Activated naive CD4-positive, alpha-beta T cell (primary cell): ENCODE measurements at regions not wholly inside any gene's neighbourhood (a gene's known extent, or its start where the extent isn't known, plus 50 kb on each side); places are given as distances from the start of the nearest gene placed in this dataset.

ENCODE experiments used
- DNase-seq, 4 experiments: peaks; one replicate each; lab custom pipeline; 2025; lab: John Stamatoyannopoulos, UW

DNA sequence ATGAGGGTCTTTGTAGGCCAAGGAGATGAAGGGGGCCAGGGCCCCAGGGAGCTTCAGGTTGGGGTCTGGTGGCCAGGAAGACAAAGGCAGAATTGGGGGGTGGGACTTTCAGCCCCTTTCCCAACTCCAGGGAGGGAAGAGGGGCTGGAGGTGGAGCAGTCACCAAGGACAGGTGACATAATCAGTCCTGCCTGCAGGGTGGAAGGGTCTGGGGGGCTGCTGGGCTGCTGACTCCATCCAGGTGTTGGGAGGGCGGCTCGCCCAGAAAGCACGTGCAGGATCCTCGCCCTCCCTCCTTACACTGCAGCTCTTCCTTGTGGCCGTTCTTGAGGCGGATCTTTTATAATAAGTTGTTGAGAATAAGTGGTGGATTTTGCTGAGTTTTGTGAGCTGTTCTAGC is 1491.1 kb downstream of the TBC1D22A start:
- DNase-seq: no peak

DNA sequence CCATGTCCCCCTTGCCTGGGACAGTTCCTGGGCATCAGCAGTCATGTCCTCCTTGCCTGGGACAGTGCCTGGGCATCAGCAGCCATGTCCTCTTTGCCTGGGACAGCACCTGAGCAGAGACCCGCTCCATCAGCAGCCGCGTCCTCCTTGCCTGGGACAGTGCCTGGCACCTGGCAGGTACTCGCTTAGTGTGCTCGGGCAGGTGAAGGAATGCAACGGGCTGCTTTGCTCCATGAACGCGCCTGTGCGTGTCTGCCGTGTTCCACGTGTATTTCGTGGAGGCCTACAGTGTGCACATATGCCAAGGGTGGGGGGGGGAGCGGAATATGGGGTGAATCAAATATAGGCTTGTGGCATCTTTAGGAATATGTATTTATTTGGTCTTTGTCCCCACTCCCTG is 1490.7 kb downstream of the TBC1D22A start:
- no peak for DNase-seq

DNA sequence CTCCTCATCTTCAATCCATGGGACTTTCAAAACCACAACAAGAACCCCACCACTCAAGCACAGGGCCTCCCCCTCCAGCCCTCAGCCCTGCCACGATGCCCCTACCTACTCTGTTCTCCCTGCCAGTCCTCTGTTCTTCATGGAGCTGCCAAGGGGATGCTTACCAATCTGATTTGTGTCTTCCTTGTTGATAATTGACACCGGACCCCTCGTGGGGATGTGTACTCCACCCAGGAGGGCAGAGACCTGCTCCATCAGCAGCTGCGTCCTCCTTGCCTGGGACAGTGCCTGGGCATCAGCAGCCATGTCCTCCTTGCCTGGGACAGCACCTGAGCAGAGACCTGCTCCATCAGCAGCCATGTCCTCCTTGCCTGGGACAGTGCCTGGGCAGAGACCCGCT is 1489.2 kb downstream of the TBC1D22A start:
- DNase-seq: no peak

DNA sequence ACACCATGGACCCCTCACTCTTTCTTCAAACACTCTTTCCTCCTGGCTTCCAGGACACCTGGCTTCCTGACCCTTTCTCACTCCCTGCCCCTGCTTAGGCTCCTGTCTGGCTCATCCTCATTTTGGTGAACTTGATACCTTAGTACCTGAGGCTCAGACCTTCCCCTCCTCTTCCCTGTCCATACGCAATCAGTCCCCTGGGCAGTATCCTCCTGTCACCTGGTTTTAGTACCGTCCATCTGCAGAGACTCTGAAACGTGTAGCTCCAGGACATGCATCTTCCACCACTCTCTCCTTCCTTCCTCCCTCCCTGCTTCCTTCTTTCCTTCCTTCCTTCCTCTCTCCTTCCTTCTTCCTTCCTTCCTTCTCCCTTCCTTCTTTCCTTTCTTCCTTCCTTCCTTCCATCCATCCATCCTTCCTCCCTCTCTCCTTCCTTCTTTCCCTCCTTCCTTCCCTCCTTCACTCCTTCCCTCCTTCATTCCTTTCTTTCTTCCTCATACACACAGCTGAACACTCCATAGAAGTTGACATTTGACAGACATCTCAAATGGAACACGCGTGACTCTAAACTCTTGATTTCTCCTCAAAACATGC is 1488.6 kb downstream of the TBC1D22A start:
- no peak for DNase-seq

DNA sequence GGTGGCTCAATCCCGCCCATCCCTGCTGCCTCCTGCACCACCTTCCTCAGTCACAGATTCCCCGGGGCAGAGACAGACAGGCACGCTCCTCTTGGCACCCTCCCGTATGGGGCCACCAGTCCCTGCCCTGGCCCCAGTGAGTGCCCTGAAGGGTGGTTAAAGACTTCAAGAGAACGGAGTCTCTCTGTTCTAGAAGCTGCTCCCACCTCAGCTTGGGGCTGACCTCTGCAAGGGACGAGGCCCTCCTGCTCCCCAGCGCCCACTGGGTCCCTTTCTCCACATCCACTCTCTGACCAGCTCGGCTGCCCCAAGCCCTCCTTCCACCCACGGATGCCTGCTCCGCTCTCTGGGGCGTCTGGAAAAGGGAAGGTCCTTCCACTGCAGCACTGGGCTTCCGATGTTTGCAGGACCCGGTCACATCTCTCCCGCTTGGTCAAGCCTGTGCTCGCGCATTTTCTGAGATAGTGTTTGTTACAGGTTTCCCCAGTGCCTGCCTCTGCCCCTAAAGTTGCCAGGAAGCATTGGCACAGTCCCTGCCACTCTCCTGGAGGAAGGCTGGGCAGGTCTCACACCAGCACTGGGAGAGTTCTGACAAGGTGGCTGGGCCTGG is 1487.9 kb downstream of the TBC1D22A start:
- no peak for DNase-seq

DNA sequence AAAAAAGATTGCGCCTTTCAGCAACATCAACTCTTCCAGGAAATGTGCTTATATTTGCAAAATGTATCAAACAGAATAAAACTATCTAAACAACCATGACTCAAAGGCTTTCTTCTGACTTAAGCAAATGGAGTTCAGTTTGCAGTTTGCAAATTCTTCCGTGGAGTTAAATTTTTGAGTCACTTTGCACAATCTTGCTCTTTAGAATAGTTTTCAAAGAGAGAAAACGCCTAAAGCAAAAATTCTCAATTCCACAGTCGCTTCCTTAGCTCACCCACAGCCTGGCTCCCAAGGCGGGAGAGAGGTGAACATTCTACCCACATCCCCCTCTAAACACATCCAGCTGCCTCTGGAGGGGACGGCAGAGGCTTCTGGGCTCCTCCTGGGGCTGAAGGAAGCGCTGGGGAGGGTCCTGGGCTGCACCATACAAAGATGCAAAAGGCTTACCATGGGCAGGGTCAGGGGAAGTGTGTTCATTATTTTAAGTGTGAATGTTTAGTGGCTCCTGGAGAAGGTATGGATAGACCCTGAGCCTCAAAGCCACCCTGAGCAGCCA is 1487.3 kb downstream of the TBC1D22A start:
- no peak for DNase-seq

DNA sequence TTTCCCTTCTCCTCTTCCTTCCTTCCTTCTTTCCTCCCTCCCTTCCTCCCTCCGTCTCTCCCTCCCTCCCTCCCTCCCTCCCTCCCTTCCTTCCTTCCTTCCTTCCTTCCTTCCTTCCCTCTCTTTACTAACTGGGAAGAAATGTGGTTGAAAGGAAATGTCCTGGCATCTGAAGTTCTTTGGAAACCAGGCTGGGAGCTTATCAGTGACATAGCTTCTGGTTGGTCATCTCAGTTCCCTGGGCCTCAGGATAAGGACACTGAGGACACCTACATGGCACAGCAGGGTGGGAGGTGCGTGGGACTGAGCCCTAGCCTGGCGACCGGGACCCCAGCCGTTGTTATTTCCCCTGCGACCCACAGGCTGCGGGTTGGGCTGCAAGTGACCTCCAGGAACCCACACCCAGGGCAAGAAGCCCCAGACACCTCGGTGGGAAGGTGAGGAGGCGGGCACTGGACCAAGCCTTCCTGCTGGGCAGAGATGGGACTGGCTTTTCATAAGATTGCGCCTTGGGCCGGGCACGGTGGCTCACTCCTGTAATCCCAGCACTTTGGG is 1486.5 kb downstream of the TBC1D22A start:
- no peak for DNase-seq

DNA sequence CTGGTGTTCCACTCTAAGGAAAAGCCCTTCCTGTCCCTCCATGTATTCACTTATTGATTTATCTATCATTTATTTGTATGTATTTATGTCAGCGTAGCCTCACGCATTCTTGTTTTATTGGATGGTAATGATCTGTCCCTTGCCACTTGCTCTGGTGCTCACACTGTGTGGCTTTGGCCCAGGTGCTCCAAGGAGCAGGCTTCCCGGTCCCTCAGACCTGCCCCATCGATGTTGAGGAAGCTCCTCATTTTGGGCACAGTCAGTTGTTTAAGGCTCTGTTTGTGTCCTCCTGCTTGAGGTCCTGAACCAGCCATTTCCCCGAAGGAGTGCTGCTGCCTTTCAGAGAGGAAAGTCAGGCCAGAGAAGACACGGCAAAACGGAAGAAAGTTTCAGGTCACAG is 1485.4 kb downstream of the TBC1D22A start:
- no peak for DNase-seq

DNA sequence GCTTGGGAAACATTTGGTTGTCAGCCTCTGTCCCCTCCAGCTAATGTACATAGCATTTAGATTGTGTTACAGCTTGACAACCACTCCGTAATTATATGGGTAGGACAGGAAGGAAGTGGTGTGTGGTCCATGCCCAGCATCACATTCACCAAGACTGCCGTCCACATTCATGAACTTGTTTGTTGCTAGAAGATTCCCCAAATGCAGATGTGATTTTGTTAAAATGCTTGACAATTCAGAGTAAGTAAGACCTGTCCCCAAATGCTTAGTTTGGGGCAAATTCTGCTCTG is 1482.7 kb downstream of the TBC1D22A start:
- no peak for DNase-seq

DNA sequence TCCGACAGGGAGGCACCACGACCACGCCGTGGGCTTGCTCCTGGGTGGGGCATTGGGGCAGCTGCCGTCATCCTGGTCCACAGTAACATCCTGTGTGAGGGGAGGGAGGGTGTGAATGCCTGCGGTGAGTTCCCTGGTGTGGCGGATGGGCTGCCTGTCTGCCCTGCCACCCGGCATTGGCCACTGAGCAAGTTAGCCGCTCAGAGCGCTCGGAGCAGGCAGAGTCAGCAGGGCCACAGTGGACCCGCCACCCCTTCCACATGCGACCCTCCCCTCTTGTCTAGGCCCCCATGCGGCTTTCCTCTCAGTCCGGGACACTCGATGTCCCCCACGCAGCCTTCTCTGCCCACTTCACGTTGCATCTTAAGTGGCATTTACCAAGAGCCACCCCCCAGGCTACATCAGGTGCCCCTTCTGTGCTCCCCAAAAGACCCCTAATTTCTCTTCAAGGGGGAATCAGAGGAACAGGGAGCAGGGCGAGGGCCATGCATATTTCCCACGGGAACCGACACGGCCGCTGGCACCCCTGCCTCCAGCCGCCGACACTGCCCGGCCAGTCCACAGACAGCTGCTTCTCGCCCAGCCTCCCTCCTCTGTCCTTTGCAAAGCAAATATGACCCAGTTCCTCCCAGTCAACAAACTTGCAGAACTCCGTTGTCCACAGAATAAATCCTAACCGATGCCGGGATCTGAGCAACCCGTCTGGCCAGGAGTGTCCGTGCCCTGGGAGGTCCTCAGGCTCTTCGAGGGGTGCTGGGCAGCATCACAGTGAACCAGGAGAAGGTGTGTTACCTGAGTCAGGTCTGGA is 1482.1 kb downstream of the TBC1D22A start:
- no peak for DNase-seq

DNA sequence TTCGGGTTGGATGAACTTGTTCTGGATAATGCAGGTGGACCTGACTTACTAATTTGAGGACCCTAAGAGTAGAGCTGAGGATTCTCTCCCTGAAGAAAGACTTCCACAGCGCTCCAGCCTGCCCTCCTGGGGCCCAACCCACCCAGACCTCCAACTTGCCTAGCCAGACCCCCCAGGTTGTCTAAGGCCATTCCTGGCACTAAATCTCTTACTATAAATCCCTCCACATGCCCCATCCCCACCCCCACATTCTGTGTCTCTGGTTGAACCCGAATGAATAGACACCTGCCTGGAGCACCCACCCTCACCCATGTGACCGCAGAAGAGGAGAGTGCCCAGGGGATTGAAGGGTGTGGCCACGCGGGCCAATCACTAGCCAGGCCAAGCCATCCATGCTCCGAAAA is 1480.0 kb downstream of the TBC1D22A start:
- no peak for DNase-seq

DNA sequence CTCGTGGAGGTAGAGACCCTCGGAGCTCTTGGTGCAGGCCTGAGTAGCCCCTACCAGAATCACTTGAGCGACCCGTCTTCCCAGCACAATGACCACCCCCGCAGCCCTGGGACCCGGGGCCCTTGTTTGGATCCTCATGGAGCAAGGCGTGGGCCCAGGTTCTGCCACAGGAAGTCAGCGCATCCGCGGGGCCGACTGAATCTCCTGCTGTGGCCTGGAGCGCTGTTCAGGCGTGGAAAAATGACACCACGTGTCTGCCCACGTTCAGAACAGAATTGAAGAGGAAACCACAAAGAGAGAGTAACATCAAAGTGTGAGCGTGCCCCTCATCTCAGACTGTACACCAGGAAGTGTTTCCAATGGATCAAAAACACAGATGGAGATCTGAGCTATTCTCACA is 1479.2 kb downstream of the TBC1D22A start:
- DNase-seq: no peak

DNA sequence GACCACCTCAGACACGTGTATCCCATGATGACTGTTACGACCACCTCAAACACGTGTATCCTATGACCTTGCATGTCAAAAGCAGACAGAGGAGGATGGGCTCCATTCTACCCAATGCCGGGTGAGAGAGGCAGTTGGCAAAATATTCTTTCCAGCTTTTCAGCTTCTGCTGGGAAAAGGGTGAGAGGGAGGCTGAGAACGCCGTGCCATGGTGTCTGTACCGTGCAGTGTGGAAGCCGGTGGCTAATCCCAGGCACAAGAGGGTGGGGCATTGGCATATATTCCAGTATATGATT is 1478.4 kb downstream of the TBC1D22A start:
- no peak for DNase-seq

DNA sequence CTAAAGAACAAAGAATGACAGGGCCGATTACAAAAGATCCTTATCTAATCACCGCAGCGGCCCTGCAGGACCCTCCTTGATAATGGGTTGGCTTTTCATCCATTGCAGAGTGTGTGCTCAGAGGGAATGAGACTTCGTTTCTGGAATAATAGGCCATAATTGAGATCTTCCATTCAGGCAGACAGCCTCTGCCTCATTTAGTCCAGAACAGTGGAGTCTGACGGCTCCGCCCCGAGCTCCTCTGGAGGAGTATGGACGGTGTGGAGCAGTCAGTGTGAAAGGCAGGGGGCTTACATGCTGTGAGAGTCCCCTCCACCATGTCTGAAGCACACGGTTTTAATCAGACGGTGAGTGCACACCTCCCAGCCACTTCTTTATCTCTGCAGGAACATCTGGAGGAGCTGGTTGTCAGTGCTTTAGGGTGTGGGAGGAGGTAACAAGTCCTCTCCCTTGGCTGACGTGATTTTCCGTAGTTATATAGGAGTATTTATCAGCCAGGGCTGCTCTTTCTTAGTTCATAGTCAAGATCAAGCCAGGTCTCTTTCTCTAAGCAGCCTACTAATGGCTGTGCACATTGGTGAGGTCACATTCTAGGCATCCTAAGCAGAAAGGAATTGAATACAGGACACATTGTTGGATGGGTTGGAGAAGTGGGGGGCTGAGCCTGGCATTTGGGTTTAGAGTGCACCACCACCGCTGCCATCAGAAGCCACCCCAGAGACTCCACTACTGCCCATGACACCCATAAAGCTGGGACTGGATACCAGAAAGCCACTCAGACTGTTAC is 1477.9 kb downstream of the TBC1D22A start:
- DNase-seq: no peak

DNA sequence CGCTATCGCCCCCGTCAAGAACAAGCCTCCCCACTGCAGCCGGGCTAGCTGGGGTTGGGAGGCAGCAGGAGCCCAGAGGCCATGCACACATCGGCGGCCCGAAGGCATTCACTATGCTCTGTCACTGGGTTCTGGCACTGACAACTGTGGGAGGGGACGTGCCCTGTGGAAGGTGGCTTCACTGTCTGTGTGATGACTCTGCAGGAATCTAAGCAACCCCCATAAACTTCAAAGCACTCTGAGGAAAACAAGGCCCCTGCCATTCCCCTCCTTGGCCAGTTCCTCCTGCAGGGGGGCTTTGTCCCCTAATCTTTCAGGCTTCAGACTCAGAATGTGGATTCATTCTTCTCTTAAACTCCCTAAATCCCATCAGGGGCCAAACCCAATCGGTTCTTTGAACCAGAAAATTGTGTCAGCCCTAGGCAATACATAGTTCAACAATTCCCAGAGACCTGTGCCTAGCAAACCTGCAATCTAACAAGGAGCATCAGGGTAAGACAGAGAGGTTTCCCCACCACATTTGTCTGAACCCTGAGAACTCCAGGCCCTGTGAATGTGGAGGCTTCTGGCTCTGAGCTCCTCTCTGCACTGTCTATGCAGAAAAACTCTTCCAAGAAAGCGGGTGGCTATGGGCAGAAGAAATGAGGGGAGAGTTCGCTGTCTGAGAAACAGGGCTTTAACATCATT is 1477.2 kb downstream of the TBC1D22A start:
- no peak for DNase-seq

DNA sequence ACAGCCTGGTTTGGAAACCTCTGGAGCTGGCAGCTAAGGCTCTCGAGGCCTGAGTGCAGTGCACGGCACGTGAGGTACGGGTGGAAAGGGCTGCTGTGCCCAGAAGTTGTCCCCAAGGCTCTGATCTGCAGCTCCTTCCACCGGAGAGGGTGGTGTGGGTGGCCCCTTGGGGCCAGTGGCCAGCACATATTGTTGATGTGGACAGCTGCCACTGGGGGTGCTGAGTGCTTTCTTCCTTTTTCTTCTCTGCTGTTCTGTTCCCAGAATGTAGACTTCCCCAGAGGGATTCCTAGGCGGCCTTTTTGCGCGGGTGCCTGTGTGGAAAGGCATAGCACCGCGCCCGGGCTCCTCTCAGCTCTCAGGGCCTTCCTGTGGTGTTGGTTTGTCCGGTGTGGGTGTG is 1476.5 kb downstream of the TBC1D22A start:
- DNase-seq: no peak

DNA sequence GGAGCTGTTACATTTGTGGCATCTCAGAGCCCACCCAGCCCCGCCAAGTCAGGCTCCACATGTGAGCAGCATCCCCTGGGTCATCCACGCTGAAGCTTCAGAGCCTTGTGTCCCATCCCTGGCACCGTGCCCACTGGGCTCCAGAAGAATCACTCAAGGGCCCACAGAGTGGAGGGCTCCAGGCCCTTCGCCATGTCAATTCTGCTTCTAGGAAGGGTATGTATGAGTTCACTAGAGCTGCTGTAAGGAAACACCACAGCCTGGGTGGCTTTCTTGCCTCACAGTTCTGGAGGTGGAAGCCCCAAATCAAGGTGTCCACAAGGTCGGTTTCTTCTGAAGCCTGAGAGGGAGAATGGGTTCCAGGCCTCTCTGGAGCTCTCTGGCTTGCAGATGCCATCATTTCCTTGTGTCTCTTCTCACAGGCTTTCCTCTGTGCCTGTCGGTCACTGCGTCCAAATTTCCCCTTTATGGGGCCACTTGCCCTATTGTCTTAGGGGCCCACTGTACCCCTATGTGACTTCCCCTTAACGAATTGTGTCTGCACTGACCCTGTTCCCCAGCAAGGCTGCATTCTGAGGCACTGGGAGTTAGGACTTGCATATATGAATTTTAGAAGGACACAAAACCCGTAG is 1476.0 kb downstream of the TBC1D22A start:
- DNase-seq: no peak

DNA sequence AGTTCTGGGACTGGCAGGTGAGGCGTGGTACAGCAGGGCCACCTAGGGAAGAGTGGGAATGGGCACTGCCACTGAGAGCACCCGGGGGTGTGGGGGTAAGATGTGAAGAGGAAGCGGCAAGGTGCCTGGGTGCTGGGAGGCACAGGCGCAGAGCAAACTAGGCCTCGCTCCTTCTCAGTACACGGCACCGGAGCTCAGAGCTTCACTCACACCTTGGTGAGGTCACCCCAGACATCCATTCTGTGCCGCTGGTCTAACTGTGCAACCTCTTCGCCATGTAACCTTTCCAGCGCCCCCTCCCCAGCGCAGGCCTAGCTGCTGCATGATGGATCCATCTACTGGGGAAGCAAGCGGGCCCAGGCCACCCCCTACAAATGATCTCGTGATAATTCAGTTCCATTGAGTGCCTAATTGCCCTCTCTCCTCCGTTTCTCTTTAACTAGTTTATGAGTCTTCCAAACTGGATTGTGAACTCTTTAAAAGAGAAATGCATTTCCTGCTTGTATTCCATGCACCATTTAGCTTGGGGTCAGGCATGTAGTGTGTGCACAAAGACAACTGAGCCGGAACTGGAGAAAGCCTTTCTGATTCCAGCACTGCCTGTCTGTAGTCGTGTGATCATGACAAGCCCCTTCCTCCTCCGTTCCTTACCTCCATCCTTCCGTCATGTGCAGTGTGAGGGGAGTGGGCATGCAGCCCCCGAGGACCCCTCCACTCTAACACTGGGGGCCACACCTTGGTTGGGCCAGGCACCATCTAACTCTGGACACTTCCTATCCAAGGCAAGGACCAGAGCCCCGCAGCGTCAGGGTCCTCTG is 1475.2 kb downstream of the TBC1D22A start:
- DNase-seq: no peak

DNA sequence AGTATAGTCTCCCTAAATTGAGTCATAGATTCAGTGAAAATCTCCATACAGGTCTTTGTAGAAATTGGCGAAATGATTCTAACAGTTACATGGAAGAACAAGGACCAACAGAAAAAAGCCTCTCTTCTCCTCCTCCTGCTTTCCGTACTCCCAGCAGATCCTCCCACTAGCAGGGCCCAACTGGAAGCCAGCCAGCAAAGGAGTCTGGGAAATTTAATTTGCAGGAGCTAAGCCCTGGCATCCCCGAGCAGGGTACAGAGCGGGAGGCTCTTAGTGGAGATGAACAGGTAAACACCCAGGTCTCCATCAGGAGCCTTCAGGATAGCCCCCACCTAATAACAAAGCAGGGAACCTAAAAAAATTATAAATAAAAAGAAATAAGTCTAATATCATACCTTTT is 1473.8 kb downstream of the TBC1D22A start:
- DNase-seq: no peak

DNA sequence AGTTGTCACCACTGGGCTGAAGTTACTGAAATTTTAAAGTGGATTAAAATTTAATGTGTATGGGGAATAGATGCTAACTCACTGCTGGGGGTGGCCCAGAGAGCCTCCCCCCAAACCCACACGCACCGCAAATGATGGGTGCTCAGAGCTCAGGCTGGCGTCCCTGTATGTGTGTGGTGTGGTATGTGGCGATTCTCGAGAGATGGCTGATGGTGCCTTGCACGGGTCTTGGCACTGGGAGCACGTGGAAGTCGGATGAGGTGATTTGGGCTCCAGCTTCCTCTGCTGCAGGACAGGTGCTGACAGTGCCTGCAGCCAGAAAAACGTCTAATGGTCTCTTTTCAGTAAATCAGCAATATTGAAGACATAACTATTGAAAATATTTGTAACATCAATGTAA is 1473.3 kb downstream of the TBC1D22A start:
- DNase-seq: no peak

DNA sequence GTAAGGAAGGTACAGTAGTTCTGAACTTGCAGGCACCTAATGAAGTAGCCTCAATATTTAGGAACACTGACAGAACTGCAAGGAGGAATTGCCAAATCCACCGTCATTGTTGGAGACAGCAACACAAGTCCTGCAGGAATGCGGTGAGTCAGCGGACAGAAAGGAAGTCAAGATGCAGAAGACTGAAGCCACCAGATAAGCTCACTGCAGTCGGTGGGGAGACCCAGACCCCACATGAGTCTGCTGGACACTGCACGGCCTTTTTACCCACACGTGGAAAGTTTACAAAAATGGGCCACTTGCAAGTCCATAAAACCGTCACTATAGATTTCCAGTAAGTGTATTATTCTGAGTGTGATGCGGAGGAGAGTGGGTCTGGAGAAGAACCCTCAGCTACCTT is 1471.6 kb downstream of the TBC1D22A start:
- DNase-seq: no peak
